ENCODE measurements at regions not wholly inside any gene's neighbourhood (a gene's known extent, or its start where the extent isn't known, plus 50 kb on each side); places are given as distances from the start of the nearest gene placed in this dataset.

DNA sequence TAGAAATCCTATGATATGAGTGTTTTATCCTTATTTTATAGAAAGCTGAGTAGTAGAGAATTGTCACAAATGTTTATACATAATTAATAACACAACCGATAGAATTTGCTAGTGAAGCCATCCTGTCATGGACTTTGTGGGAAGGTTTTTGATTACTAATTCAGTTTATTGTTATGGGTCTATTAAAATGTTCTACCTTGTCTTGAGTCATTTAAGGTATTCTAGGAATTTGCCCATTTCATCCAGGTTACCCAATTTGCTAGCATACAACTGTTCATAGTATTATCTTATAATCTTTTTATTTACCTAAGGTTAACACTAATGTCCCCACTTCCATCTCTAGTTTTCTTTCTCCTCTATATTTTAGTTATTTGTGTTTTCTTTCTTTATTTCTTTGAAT is 553.1 kb upstream of the ATXN7L3B start:
- TF ChIP-seq POLR2A (IDR thresholded peaks at IDR 0.05; ENCODE audit: low read length) (no peak), GATA1 (IDR thresholded peaks at IDR 0.05; ENCODE audit: low read depth, low read length) (no peak)

Data from erythroblast (primary cell).